SK-N-SH treated with all-trans-retinoic acid at 6 μM for 48 hours (cell line): ENCODE measurements at regions not wholly inside any gene's neighbourhood (a gene's known extent, or its start where the extent isn't known, plus 50 kb on each side); places are given as distances from the start of the nearest gene placed in this dataset.

Experiments used
- ATAC-seq: fragments of 200-7000 bp; cut with Tn5 transposase; 3 replicates; pipeline ENCODE4 v1.9.1; 2020; ENCODE audit warnings: mild to moderate bottlenecking, moderate library complexity
- ARNTL ChIP-seq: fragments of 450-650 bp; formaldehyde crosslinking; IDR thresholded peaks from 2 replicates; pipeline ENCODE4 v1.5.0; 2020; ENCODE audit warnings: low read depth, mild to moderate bottlenecking, moderate library complexity, borderline replicate concordance
- CREB5 ChIP-seq: fragments of 250-450 bp; sonication (Bioruptor Pico); IDR thresholded peaks from 2 replicates; pipeline ENCODE4 v1.5.1; 2020; ENCODE audit warnings: low read depth, mild to moderate bottlenecking, moderate library complexity
- CSDC2 ChIP-seq: fragments of 250-450 bp; sonication (Bioruptor Pico); IDR thresholded peaks from 2 replicates; pipeline ENCODE4 v1.5.0; 2020; ENCODE audit warnings: mild to moderate bottlenecking, moderate library complexity
- ESRRG ChIP-seq: fragments of 250-450 bp; sonication (Bioruptor Pico); IDR thresholded peaks from 2 replicates; pipeline ENCODE4 v1.6.1; 2021; ENCODE audit warnings: mild to moderate bottlenecking
- ISL1 ChIP-seq: fragments of 250-450 bp; sonication (Bioruptor Pico); IDR thresholded peaks from 2 replicates; pipeline ENCODE4 v2.1.2; 2022; ENCODE audit warnings: mild to moderate bottlenecking, moderate library complexity
- OSR1 ChIP-seq: fragments of 250-450 bp; sonication (Bioruptor Pico); IDR thresholded peaks from 2 replicates; pipeline ENCODE4 v1.8.0; 2022; ENCODE audit warnings: moderate library complexity, mild to moderate bottlenecking, inconsistent platforms
- PATZ1 ChIP-seq: fragments of 250-450 bp; sonication (Bioruptor Pico); IDR thresholded peaks from 2 replicates; pipeline ENCODE4 v1.8.0; 2020; ENCODE audit warnings: mild to moderate bottlenecking, moderate library complexity, borderline replicate concordance
- POU6F1 ChIP-seq: fragments of 250-450 bp; sonication (Bioruptor Pico); IDR thresholded peaks from 2 replicates; pipeline ENCODE4 v1.8.0; 2021; ENCODE audit warnings: low read depth, mild to moderate bottlenecking, moderate library complexity, borderline replicate concordance
- PPARA ChIP-seq: fragments of 250-450 bp; sonication (Bioruptor Pico); IDR thresholded peaks from 2 replicates; pipeline ENCODE4 v1.5.0; 2020; ENCODE audit warnings: mild to moderate bottlenecking, borderline replicate concordance
- RARB ChIP-seq: fragments of 250-450 bp; sonication (Bioruptor Pico); IDR thresholded peaks from 2 replicates; pipeline ENCODE4 v1.8.0; 2021; ENCODE audit warnings: mild to moderate bottlenecking, moderate library complexity
- SNAI2 ChIP-seq: fragments of 250-450 bp; sonication (Bioruptor Pico); IDR thresholded peaks from 2 replicates; pipeline ENCODE4 v1.5.0; 2020; ENCODE audit warnings: mild to moderate bottlenecking, moderate library complexity
- TCF4 ChIP-seq: fragments of 250-450 bp; sonication (Bioruptor Pico); IDR thresholded peaks from 2 replicates; pipeline ENCODE4 v1.8.0; 2021; ENCODE audit warnings: mild to moderate bottlenecking, moderate library complexity, borderline replicate concordance
- TOX ChIP-seq: fragments of 250-450 bp; sonication (Bioruptor Pico); IDR thresholded peaks from 2 replicates; pipeline ENCODE4 v1.8.0; 2021; ENCODE audit warnings: mild to moderate bottlenecking, moderate library complexity, borderline replicate concordance
- ZC3H10 ChIP-seq: fragments of 250-450 bp; sonication (Bioruptor Pico); IDR thresholded peaks from 2 replicates; pipeline ENCODE4 v1.5.1; 2021; ENCODE audit warnings: mild to moderate bottlenecking, moderate library complexity
- ZFP3 ChIP-seq: fragments of 250-450 bp; sonication (Bioruptor Pico); IDR thresholded peaks from 2 replicates; pipeline ENCODE4 v1.5.0; 2020; ENCODE audit warnings: mild to moderate bottlenecking, moderate library complexity
- ZNF565 ChIP-seq: fragments of 450-650 bp; formaldehyde crosslinking; conservative IDR thresholded peaks from 2 replicates; pipeline ENCODE4 v1.5.0; 2020; ENCODE audit warnings: low read depth, mild to moderate bottlenecking, moderate library complexity
- ZNF70 ChIP-seq: fragments of 450-650 bp; formaldehyde crosslinking; IDR thresholded peaks from 2 replicates; pipeline ENCODE4 v1.5.0; 2020; ENCODE audit warnings: mild to moderate bottlenecking, moderate library complexity
- ZNF8 ChIP-seq: fragments of 450-650 bp; formaldehyde crosslinking; IDR thresholded peaks from 2 replicates; pipeline ENCODE4 v1.5.0; 2020; ENCODE audit warnings: mild to moderate bottlenecking, moderate library complexity
- TF ChIP-seq, protein P1 (sequence below): fragments of 250-450 bp; sonication (Bioruptor Pico); IDR thresholded peaks from 2 replicates; pipeline ENCODE4 v1.5.0; 2020; ENCODE audit warnings: mild to moderate bottlenecking, moderate library complexity
- TF ChIP-seq, protein P2 (sequence below): fragments of 250-450 bp; sonication (Bioruptor Pico); IDR thresholded peaks from 2 replicates; pipeline ENCODE4 v1.5.1; 2021; ENCODE audit warnings: mild to moderate bottlenecking, moderate library complexity

- TF ChIP-seq ZFP3 = no peak
- TF ChIP-seq SNAI2 = no peak
- no peak for TF ChIP-seq ZNF565 (CRISPR knock-in tag)
- no peak for TF ChIP-seq PATZ1
- TF ChIP-seq, all 23 proteins: peak for 0
- no peak for ATAC-seq
Observed at GRCh38 chr7:47132471-47132870, 449.4 kb downstream of the TNS3 start.

- no peak for ATAC-seq
- TF ChIP-seq ARNTL (CRISPR knock-in tag) (no peak), OSR1 (CRISPR knock-in tag) (no peak), TOX (CRISPR knock-in tag) (no peak), ISL1 (no peak), ZNF8 (CRISPR knock-in tag) (no peak), SNAI2 (no peak), POU6F1 (CRISPR knock-in tag) (no peak), ESRRG (CRISPR knock-in tag) (no peak), RARB (no peak), PATZ1 (no peak), ZC3H10 (CRISPR knock-in tag) (no peak)
- TF ChIP-seq, protein P1, sequence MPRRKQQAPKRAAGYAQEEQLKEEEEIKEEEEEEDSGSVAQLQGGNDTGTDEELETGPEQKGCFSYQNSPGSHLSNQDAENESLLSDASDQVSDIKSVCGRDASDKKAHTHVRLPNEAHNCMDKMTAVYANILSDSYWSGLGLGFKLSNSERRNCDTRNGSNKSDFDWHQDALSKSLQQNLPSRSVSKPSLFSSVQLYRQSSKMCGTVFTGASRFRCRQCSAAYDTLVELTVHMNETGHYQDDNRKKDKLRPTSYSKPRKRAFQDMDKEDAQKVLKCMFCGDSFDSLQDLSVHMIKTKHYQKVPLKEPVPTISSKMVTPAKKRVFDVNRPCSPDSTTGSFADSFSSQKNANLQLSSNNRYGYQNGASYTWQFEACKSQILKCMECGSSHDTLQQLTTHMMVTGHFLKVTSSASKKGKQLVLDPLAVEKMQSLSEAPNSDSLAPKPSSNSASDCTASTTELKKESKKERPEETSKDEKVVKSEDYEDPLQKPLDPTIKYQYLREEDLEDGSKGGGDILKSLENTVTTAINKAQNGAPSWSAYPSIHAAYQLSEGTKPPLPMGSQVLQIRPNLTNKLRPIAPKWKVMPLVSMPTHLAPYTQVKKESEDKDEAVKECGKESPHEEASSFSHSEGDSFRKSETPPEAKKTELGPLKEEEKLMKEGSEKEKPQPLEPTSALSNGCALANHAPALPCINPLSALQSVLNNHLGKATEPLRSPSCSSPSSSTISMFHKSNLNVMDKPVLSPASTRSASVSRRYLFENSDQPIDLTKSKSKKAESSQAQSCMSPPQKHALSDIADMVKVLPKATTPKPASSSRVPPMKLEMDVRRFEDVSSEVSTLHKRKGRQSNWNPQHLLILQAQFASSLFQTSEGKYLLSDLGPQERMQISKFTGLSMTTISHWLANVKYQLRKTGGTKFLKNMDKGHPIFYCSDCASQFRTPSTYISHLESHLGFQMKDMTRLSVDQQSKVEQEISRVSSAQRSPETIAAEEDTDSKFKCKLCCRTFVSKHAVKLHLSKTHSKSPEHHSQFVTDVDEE (CRISPR knock-in tag) = no peak
Observed at GRCh38 chr7:47128700-47129099, 453.2 kb downstream of the TNS3 start.

- no peak for TF ChIP-seq PPARA (CRISPR knock-in tag)
- TF ChIP-seq, protein P2, sequence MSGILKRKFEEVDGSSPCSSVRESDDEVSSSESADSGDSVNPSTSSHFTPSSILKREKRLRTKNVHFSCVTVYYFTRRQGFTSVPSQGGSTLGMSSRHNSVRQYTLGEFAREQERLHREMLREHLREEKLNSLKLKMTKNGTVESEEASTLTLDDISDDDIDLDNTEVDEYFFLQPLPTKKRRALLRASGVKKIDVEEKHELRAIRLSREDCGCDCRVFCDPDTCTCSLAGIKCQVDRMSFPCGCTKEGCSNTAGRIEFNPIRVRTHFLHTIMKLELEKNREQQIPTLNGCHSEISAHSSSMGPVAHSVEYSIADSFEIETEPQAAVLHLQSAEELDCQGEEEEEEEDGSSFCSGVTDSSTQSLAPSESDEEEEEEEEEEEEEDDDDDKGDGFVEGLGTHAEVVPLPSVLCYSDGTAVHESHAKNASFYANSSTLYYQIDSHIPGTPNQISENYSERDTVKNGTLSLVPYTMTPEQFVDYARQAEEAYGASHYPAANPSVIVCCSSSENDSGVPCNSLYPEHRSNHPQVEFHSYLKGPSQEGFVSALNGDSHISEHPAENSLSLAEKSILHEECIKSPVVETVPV (CRISPR knock-in tag) = no peak
- no peak for TF ChIP-seq ZNF565 (CRISPR knock-in tag)
- no peak for TF ChIP-seq ZNF70
- no peak for TF ChIP-seq ZFP3
- TF ChIP-seq CSDC2 (CRISPR knock-in tag) = no peak
- TF ChIP-seq CREB5 = no peak
- no peak for TF ChIP-seq ARNTL (CRISPR knock-in tag)
- TF ChIP-seq, protein P1 (CRISPR knock-in tag) = no peak
- no peak for TF ChIP-seq OSR1 (CRISPR knock-in tag)
- no peak for TF ChIP-seq RARB
- no peak for TF ChIP-seq SNAI2
- TF ChIP-seq TOX (CRISPR knock-in tag) = no peak
- TF ChIP-seq TCF4 = no peak
- ATAC-seq = no peak
Observed at GRCh38 chr7:47125529-47125928, 456.4 kb downstream of the TNS3 start.
